Fibroblast of skin of right quadriceps (primary cell): ENCODE measurements at regions not wholly inside any gene's neighbourhood (a gene's known extent, or its start where the extent isn't known, plus 50 kb on each side); places are given as distances from the start of the nearest gene placed in this dataset.
A peak's percentile ranks its signal among the peaks of the same experiment; 100 is the strongest.

Experiments
- DNase-seq: peaks from one replicate; pipeline ENCODE4 v3.0.0-alpha.2; 2013

- DNase-seq: no peak
Measured at GRCh38 chr10:108453166-108453565, 1288.7 kb upstream of the SORCS1 start.

- peak; percentile 28 for DNase-seq
Measured at GRCh38 chr10:108452533-108452932, 1288.0 kb upstream of the SORCS1 start.

DNA sequence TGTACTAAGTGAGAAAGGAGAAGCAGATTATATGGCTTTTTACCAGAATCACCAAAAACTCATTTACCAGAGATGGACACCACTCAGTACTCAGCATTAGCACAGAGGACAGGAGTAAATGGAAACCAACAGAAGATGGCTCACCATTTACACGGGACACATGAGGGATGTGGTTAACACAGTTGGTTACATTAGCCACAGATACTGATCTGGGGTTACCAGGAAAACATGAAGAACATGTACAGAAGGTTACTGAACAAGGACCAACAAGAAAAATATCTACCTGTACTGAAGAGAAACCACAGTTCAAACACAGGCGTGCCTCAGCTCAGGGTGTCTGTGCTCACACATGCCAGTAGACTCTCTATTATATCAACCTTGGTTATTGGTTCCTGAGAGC is 1285.8 kb upstream of the SORCS1 start:
- DNase-seq: no peak

DNA sequence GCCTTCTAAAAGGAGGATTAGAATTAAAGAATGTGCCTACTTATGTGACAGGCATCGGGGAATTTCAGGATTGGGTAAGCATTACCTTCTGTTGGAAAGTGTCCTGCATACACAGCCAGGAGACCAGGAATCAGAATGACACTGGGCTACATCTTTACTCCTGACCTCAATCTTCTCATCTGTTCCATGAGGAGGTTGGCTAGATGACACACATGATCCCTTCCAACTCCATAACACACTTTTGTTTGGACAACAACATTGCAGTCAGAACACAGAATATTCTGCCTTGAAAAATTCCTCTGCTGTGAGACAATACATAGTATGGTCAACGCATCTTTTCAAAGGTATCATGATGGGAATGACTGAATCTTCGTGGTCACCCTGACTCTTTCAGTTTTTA is 1281.2 kb upstream of the SORCS1 start:
- peak; percentile 25 for DNase-seq

DNA sequence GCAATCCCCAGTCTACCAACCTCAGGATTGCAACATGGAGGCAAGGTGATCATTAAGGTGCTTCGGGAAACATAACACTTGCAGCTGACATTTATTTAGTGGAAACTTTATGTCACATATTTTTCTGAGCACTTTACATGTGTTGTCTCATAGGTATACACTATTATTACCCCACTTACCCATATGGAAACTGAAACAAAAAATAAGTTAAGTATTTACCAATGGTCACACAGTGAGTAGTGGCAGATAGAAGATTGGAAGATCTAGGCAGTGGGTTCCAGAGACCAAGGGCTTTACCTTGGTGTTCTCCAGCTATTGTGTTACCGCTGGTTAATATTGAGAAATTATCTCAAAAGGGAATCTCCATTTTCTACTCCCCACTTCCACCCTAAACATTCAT is 1279.1 kb upstream of the SORCS1 start:
- no peak for DNase-seq

DNA sequence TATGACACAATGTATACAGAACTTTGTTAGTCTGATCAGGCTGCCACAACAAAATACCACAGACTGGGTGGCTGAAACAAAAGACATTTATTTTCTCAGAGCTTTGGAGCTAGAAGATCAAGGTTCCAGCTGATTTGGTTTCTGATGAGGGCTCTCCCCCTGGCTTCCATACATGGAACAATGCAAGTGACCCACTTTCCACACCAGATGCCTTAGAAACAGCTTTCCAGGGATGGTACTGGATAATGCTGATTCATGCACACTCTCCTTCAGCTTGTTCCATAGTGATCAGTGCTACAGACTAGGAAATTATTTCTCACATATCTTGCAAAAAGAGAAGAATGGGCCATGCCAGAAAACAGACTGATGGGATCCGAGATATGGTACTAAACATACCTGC is 1274.9 kb upstream of the SORCS1 start:
- DNase-seq: peak; percentile 12

- no peak for DNase-seq
Measured at GRCh38 chr10:108436096-108436495, 1271.6 kb upstream of the SORCS1 start.

DNA sequence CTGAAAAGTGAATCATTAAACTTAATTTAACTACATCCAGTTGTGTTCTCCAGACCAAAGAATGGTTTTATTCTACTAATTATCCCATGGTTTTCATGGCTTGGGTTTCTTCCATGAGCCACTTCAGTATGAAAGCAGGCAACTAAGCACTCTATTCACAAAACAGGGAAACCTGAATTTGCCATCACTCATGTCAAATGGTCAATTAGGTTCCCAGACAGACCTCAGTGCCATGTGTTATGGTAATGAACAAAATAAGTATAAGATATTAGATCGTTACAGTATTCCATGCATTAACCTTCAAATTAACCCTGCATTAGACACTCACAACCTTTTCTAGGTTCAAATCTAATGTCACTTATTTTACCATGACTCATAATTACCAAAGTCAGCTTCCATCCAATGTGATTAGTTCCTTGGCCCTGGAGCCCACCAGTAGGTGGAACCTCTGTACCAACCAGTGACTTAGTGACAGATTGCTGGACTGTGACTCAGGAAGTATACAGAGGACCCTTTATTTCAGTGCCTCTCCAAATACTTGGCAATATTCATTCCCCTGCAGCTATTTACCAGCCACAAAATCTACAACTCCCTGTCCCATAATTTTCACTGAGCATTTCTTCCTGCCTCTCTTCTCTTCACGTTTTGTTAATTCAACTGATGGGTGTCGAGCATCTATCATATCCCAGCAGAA is 1270.2 kb upstream of the SORCS1 start:
- DNase-seq: no peak

DNA sequence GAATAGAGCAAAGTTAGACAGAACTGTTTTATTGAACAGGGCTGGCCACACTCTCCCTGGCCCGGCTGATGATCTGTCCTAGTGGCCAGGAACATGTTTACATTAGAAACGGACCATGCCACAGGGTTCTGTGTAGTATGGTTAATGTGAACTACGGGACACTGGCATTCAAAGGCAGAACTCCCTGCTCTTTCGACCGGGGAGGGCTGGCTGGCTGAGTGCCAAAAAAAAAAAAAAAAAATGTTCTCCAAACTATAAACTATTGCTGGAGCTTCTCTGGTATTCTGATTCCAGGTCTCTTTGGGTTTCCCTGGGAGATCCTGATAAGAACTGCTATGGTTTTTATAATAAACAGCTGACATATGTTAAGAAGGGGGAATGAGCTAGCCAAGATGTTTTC is 1262.6 kb upstream of the SORCS1 start:
- DNase-seq: no peak

- peak; percentile 14 for DNase-seq
Measured at GRCh38 chr10:108425283-108425964, 1260.9 kb upstream of the SORCS1 start.

GRCh38 chr10:108424656-108425055 is 1260.2 kb upstream of the SORCS1 start:
- DNase-seq: peak; percentile 72

DNA sequence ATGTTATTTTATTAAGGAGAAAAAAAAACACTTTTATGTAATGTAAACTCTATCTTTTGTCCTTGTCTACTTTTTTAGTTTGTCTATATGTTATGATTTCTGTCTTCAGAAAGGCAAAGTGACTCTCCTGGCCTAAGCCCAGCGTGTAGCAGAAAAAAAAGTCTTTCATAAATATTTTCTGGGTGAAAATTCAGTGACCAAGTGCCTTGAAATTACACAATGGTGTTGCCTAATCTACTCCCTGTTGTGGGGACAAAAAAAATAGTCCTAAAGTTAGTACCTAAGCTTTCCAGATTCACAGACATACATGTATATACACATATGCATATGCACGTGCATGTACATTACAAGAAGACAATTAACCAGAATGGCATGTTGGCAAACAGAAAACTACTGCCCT is 1257.8 kb upstream of the SORCS1 start:
- DNase-seq: no peak

DNA sequence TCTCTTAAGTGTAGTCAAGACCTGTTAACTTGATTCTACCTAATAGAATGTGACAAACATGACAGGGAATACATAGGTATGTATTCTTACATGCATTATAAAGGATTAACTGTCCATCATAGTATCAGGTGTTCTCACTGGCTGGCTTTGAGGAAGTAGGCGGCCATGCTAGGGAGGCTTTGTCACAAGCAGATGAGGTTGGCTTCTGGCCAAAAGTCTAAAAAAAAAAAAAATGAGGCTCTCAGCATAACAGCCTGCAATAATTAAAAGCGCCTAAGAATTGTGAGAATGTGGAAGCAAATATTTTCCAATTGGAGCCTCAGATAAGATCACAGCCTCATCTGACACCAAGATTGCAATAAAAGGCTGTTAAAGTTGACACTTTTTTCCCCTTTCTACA is 1256.8 kb upstream of the SORCS1 start:
- DNase-seq: peak; percentile 52

- no peak for DNase-seq
Measured at GRCh38 chr10:108413954-108414353, 1249.4 kb upstream of the SORCS1 start.

- DNase-seq: no peak
Measured at GRCh38 chr10:108412323-108412722, 1247.8 kb upstream of the SORCS1 start.

DNA sequence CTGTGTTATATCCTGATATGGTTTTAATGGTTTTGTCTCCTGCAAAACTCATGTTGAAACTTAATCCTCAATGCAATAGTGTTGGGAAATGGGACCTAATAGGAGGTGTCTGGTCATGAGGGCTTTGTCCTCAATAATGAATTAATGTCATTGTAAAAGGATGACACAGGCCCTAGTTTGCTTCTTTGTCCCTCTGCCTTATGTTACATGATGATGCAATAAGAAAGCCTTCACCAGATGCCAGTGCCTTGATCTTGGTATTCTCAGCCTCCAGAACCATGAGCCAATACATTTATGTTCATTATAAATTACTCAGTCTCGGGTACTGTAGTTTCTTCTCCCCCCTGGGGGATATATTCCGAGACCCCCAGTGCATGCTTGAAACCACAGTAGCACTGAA is 1247.4 kb upstream of the SORCS1 start:
- no peak for DNase-seq

GRCh38 chr10:108411206-108411605 is 1246.7 kb upstream of the SORCS1 start:
- no peak for DNase-seq

DNA sequence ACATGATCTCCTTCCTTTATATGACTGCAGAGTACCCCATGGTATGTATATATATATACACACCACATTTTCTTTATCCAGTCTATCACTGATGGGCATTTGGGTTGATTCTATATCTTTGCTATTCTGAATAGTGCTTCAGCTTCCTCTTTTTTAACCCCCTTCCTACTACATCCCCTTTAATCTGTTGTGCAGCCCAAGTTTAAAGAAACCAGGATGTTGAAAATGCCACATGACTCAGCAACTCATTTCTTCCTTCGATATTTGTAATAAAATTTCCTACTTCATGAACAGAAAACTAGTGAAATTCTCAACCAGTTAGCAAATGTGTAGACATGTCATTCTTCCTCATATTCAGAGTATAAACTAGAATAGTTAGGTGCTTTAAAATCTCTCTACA is 1245.7 kb upstream of the SORCS1 start:
- no peak for DNase-seq

GRCh38 chr10:108409306-108409705 is 1244.8 kb upstream of the SORCS1 start:
- DNase-seq: no peak

- DNase-seq: no peak
Measured at GRCh38 chr10:108404155-108404554, 1239.6 kb upstream of the SORCS1 start.

GRCh38 chr10:108399465-108399864 is 1235.0 kb upstream of the SORCS1 start:
- DNase-seq: no peak

DNA sequence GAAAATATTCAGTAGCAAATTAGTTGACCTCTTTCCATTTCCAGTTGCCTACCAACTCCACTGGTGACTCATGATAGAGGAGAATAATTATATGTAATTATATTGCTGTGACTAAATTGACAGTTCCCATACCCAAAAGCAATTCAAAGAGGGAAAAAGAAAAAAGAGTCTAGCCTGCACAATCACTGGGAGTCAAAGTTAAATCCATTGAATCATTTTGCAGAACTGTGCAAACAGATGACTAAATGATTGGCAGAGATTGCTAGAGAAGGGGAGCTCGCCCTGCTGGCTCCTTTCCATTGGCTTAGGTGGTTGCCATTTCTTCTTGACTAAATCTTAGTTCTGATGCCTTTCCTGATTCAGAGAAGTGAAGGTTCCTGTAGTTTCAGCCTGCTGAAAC is 1228.6 kb upstream of the SORCS1 start:
- peak; percentile 69 for DNase-seq

GRCh38 chr10:108392286-108392685 is 1227.8 kb upstream of the SORCS1 start:
- DNase-seq: peak; percentile 77

GRCh38 chr10:108388706-108389105 is 1224.2 kb upstream of the SORCS1 start:
- DNase-seq: no peak

GRCh38 chr10:108385963-108386362 is 1221.5 kb upstream of the SORCS1 start:
- DNase-seq: no peak
